MCF 10A (cell line): ENCODE measurements at regions not wholly inside any gene's neighbourhood (a gene's known extent, or its start where the extent isn't known, plus 50 kb on each side); places are given as distances from the start of the nearest gene placed in this dataset.
"Not testable (repeated sequence)": the region's sequence is repeated elsewhere in the genome, so short reads cannot be mapped to it uniquely, and the experiment has no call there.

ENCODE experiments used
- BruUV-seq: library from RNA; stranded (reverse); fragments of 400-500 nt; replicated peaks from 2 replicates; lab custom pipeline; 2021; lab: Mats Ljungman, UMichigan
- CTCF ChIA-PET: fragments of 300-600 bp; sonication (Branson Sonifier 250); formaldehyde crosslinking; extraction: SDS; loops from one replicate; lab custom pipeline; 2021; ENCODE audit warnings: antibody characterized with exemption, inconsistent platforms; lab: Yijun Ruan, JAX
- POLR2A ChIA-PET: fragments of 300-600, 350-650 bp; sonication (Branson Sonifier 250); formaldehyde crosslinking; extraction: SDS; loops from one replicate; lab custom pipeline; 2020; ENCODE audit warnings: antibody characterized with exemption, inconsistent platforms; lab: Yijun Ruan, JAX
- DNase-seq: peaks from one replicate; pipeline ENCODE4 v3.0.0-alpha.2; 2018; ENCODE audit not compliant: unreplicated experiment
- H3K27ac Mint-ChIP-seq: one replicate; pipeline ENCODE4 v1.8.0; 2022; ENCODE audit warnings: mild to moderate bottlenecking, low read depth, mixed read lengths; ENCODE audit not compliant: unreplicated experiment
- H3K27me3 Mint-ChIP-seq: one replicate; pipeline ENCODE4 v1.8.0; 2022; ENCODE audit warnings: mixed read lengths; ENCODE audit not compliant: insufficient read depth, unreplicated experiment
- H3K36me3 Mint-ChIP-seq: one replicate; pipeline ENCODE4 v1.8.0; 2022; ENCODE audit warnings: mild to moderate bottlenecking, moderate library complexity, mixed read lengths; ENCODE audit not compliant: insufficient read depth, unreplicated experiment
- H3K4me1 Mint-ChIP-seq: one replicate; pipeline ENCODE4 v1.8.0; 2022; ENCODE audit warnings: mixed read lengths; ENCODE audit not compliant: insufficient read depth, unreplicated experiment
- H3K4me3 Mint-ChIP-seq: one replicate; pipeline ENCODE4 v1.8.0; 2022; ENCODE audit warnings: mild to moderate bottlenecking, moderate library complexity, mixed read lengths; ENCODE audit not compliant: unreplicated experiment
- H3K9me3 Mint-ChIP-seq: one replicate; pipeline ENCODE4 v1.8.0; 2022; ENCODE audit warnings: mixed read lengths; ENCODE audit not compliant: unreplicated experiment
- CTCF ChIP-seq: fragments of 200-600 bp; IDR thresholded peaks from one replicate; pipeline ENCODE4 v1.8.0; 2022; ENCODE audit warnings: antibody characterized with exemption, mild to moderate bottlenecking; ENCODE audit not compliant: unreplicated experiment
- intact Hi-C: fragments of 100-400 bp; cut with micrococcal nuclease; formaldehyde crosslinking; loops from 2 replicates; pipeline ENCODE4 v1.14.1; 2022

GRCh38 chr4:87920478-87920877 lies 55.0 kb upstream of the SPP1 start:
- intact Hi-C loops, result no loop called here
- CTCF ChIA-PET, result interaction anchor here (0.6 kb wide), 2 partner anchors 556 to 587 kb away, joined by 3 read pairs; no protein-coding TSS in a partner anchor
- Mint-ChIP-seq H3K27me3 (no peaks in the 10 kb centered on the region), H3K4me3 (no peak overlapping the region), H3K27ac (no peak overlapping the region), H3K36me3 (no peaks in the 10 kb centered on the region), H3K4me1 (no peaks in the 10 kb centered on the region), H3K9me3 (peaks cover 7% of the 10 kb centered on the region)
- DNase-seq, result no peak
- no TSS peak for BruUV-seq
- POLR2A ChIA-PET, result interaction anchor here (0.5 kb wide), 1 partner anchor 15 kb away, joined by 4 read pairs; no protein-coding TSS in a partner anchor
- TF ChIP-seq CTCF, result no peak

- intact Hi-C loops, H3K27ac Mint-ChIP-seq, H3K4me3 Mint-ChIP-seq, H3K9me3 Mint-ChIP-seq, H3K27me3 Mint-ChIP-seq, CTCF ChIA-PET, POLR2A ChIA-PET, H3K4me1 Mint-ChIP-seq, H3K36me3 Mint-ChIP-seq, DNase-seq, BruUV-seq: not testable (repeated sequence)
Observed at GRCh38 chr4:87921626-87922479, 53.7 kb upstream of the SPP1 start.

- H3K4me3 Mint-ChIP-seq, POLR2A ChIA-PET, DNase-seq, H3K27me3 Mint-ChIP-seq, H3K4me1 Mint-ChIP-seq, H3K9me3 Mint-ChIP-seq, H3K36me3 Mint-ChIP-seq, H3K27ac Mint-ChIP-seq, intact Hi-C loops, BruUV-seq: not testable (repeated sequence)
- CTCF ChIA-PET, result interaction anchor here (0.7 kb wide), 1 partner anchor 140 kb away, joined by 4 read pairs; no protein-coding TSS in a partner anchor
Observed at GRCh38 chr4:87924146-87924545, 51.4 kb upstream of the SPP1 start.
